ENCODE measurements at regions not wholly inside any gene's neighbourhood (a gene's known extent, or its start where the extent isn't known, plus 50 kb on each side); places are given as distances from the start of the nearest gene placed in this dataset.
A peak's percentile ranks its signal among the peaks of the same experiment; 100 is the strongest.
"Not testable (repeated sequence)": the region's sequence is repeated elsewhere in the genome, so short reads cannot be mapped to it uniquely, and the experiment has no call there.

DNA sequence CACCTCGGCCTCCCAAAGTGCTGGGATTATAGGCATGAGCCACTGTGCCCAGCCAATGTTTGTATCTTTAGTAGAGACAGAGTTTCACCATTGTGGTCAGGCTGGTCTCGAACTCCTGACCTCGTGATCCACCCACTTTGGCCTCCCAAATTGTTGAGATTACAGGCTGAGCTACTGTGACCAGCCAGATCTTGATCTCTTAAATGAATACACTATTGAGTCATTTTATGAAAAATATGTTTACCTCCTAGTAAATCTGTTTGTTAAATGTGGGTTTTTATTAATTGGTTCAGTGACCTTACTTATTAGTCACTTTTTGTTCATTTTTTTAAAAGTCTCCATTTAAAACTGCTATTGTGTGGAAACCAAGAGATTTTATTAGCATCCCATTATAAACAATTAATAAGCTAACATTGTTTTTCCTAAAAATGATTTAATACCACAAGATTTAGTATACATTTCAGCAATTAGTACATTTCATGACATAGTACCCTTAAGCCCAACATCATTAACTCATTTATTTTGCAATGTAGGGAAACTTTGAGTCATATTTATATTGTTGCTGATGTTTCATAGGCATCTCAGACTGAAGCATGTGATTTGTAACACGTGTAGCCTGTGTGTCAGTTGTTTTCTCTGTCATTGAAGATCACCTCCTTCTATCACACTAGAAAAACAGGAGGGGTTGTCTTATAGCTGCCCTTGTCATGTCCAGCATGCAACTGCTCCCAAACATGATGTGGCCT, 261.2 kb downstream of the TAF11L14 start:
- DNase-seq = peak in 1 of 2 donors; percentile 21

DNA sequence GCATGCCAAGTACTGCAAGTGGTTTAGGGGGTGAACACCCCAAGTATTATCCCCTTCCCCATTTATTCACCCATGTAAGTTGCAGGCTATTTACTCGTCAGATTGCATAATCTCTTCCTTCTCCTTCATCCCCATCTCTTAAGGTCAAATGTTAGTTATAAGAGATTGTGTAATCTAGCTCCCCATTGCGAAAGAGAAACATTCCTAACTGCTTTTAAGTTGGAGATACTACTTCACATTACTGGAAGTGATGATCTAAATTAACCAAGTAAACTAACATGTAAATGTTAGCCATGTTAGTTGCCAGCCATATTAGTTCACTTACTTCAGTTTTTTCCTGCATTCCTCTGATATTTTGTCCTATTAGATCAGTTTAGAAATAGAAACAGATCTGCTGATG, 262.3 kb downstream of the TAF11L14 start:
- DNase-seq = peak in 1 of 2 donors; percentile 29

DNA sequence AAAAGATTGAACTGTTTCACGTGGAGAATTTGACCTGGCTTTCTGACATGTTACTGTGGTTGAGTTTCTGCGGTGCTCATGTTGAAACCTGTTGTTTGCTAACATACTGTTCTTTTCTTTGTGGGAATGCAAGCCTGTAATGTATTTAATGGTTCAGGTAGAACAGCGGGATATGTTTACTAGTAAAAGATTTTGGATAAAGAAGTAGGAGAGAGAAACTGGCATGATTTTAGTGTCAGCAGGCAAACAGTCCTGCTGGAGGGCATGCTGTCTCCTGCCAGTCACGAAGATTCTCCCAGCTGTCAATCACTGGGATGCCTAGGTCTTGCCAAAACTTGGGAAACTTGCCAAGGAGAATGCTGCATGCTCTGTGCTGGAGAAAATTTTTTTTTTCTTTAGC, 263.5 kb downstream of the TAF11L14 start:
- no peak for DNase-seq

DNA sequence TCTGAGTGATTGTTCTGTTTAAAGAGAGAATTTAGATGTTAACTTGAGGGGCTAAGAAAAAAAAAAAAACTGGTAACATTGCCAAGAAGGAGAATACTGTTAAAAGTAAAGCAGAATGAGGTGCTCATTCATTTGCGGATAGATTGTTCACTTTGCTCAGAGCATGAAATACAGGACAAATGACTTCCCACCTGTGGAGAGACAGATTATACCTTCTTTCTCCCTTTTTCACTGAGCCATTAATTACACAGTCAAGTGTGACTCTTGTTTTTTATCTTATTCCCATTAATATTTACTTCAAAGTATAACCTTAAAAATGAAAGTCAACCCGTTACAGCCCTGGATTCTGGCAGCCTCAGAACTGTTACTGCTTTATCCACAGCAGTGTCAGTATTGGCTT, 264.5 kb downstream of the TAF11L14 start:
- DNase-seq = no peak

DNA sequence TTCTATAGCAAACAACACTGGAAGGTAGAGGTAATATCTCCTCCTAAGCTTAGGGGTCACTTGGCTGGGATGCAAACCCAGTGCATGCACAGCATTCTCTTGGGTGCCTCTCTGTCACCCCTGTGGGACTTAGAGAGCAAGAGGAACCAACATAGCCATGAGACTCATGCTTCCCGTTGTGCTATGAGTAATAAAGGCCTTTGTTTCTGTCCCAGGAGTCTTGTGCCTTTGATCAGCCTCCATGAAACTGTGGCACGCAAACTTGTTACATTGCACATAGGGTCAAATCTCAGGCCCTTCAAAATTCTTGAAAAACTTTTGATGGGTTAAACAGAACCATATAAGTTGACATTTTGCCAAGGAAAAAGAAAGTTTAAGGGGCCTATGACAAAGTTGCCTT, 272.8 kb downstream of the TAF11L14 start:
- DNase-seq = peak; percentile 62 to 83

DNA sequence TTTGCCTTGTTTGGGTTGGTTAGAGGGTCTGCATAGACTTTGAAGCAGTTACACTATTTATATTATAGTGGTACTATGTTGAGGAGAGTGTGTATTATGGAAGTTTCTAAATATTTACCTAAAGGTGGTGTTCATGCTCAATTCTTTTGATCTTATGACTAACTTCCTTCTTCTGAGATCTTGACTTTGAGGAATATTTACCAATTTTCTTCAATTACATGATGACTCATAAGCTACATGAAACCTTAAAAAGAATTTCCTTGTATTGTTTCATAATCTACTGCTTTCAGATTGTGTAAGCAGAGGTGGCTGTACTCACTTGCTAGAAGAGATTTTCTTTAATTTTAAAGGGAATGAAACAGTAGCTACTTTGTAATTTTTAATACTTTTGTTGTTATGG, 276.1 kb downstream of the TAF11L14 start:
- peak; percentile 42 to 91 for DNase-seq

DNA sequence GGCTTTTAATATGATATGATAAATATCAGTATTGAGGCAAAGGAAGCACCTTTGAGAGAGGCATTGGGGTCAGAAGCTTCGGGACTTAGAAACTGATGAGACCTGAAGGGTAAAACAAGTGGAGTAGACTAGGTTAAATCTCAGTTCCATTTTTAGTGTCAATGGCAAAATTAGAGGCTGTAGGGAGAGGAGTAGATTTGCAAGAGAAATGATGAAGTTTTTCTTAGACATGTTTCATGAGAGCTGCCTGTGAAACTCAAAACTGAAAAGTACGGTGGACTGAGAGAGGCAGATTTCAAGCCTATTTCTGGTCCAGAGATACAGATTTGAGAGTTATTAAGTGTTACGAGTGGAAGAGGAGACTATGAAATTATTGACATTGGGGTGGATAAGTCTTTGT, 278.5 kb downstream of the TAF11L14 start:
- DNase-seq = no peak

DNA sequence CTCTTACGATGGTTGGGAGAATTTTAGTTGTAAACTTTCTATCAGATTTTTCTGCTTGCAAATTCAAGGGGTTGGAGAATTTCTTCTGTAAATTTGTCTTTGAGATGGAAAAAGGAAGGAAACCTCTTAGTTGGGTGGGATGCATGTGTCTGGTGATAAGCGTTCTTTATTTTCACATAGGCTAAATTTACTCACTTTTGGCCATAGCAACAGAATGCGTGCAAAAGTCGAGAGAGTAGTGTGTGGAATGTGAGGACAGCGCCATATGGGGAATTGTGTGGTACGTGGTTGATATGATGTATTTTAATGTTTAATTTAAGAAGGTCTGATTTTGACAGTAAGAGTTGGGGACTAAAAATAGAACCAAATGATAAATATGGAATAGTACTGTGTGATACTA, 282.2 kb downstream of the TAF11L14 start:
- no peak for DNase-seq

DNA sequence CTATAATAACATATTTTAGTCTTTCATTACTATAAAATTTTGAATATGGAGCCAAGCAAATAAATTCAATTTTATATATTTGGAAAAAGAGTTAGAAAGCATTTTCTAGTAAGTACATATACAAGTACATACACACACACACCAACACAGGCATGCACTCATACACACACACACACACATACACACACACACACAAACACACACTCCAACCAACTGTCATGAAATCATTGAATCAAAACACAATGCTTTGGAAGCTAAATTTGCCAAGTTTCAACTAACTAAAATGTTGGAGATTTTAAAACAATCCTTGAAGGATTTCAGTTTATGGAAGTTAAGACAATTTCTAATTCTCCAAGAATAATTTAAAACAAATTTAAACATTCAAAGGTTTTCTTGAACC, 283.2 kb downstream of the TAF11L14 start:
- no peak for DNase-seq

DNA sequence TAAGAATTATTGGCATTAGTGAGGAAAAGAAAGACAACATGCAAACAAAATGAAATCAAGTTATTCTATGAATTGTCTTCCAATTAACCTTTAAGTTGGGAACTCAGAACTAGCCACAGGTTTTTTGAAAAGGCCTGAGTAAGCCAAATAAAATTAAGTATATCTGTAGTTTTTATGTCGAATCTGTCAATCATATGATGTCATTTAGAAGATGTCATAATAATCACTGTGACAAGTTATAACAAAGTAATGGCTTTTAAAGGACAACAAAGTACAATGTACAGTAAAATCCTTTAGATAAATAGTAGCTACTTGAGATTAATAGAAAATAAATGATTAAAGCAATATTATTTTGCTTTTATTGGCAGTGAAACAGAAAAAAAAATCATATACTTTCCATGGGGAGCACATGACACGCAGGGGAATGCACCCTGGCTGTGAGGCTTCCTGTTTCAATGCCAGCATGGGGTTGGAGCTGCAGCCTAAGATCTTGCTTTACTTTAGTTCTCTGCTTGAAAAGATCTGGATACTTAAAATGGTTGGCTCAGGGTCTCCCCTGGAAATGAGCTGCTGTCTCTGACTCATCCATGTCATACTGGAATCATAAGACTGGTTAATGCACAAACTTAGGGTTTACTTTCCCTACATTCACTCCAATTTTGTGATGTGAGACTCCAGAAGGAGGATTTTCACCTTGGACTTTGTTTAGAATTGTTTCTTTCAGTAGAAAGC, 284.3 kb downstream of the TAF11L14 start:
- peak; percentile 67 to 82 for DNase-seq

DNA sequence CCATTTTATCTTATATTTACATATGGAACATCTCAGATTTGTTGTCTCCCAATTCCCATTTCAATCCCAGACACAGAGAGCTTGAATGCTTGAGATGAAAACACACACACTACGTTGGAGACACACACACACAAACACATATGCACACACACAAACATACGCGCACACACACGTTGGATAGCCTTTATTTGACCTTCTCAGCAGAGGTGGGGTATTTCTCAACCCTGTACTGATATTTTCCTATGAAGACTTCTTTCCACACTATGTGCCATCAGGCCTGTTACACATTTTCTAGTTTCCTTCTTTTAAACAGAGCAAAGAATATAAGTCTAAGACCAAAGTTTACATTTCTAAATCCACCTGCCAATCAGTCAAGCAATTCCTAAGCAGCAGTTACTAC, 291.0 kb downstream of the TAF11L14 start:
- DNase-seq = peak in 1 of 2 donors; percentile 14

DNA sequence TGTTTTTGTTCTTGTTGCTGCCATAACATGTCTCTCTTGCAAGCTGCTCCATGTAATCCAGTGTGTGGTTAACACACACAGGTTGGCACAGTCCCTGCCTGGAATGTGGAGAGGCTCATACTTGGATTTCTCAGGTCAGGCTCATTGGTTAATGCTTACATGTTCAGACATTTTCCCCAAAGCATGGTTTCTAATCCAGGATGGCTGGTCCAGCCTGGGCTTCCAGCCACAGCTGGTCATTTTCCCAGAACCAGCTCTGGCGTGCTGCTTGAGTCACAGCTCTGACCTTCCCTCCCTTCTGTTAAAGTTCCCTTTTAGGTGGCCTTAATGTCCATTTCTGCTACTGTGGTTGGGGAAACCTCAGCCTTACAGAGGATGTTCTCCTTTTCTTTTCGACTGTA, 294.3 kb downstream of the TAF11L14 start:
- peak; percentile 85 to 86 for DNase-seq

DNA sequence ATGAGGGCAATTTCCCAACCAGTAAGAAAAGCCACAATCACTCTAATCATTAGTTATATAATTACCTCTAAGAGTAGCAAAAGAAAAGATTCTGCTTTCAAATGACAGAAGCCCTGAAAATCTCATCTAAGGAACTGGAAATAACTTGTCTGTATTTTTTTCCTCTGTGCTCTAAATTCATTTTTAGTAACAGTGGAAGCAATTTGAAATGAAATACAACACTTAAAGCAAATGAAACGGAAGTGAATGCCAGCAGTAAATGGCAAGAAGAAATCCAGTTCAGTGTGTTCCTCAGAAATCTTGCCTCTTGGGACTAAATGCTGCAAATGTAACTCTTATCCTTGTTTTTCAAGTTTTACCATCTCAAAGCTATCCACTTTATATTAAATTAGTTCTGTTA, 294.9 kb downstream of the TAF11L14 start:
- DNase-seq = no peak

DNA sequence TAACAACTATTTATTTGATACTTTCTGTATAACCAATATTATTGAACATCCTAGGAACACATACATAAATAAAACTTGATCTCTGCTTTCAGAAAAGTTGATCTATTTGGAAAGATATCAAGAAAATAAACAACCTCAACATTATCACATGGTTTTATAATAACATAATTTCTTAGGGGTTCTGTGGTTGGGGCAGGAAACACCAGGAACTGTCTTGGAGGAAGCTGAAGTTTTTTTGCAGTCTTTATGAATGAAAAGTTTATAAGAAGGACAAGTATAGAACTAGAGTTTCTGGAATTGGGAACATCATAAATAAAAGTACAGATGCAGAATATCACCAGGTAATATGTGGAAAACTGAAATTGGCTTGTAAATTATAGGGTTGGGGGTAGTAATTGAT, 296.1 kb downstream of the TAF11L14 start:
- no peak for DNase-seq

DNA sequence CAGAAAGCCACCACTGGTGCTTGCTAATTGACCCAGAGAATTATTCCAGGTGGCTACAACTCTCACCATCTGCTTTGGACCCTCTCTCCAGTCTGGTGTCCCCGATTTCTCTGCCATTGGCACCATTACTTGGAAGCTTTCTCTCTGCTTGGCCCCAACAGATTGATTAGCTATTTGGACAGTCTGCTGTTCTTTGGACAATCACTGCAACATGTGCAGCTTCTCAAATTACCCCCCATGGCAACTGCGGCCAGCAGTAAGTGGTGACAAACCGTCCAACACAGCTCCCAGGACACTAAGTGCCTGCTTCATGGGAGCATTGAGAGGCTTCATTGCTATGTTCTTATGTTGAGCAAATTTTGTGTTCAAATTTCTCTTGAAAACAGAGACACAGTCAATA, 309.8 kb downstream of the TAF11L14 start:
- no peak for DNase-seq

DNA sequence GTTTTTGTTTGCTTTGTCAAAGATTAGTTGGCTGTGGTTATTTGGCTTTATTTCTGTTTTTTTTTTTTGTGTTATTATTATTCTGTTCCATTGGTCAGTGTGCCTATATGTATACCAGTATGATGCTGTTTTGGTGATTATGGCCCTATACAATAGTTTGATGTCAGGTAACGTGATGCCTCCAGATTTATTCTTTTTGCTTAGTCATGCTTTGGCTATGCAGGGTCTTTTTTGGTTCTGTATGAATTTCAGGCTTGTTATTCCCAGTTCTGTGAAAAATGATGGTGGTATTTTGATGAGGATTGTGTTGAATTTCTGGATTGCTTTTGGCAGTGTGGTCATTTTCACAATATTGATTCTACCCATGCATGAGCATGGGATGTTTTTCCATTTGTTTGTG, 312.8 kb downstream of the TAF11L14 start:
- no peak for DNase-seq

DNA sequence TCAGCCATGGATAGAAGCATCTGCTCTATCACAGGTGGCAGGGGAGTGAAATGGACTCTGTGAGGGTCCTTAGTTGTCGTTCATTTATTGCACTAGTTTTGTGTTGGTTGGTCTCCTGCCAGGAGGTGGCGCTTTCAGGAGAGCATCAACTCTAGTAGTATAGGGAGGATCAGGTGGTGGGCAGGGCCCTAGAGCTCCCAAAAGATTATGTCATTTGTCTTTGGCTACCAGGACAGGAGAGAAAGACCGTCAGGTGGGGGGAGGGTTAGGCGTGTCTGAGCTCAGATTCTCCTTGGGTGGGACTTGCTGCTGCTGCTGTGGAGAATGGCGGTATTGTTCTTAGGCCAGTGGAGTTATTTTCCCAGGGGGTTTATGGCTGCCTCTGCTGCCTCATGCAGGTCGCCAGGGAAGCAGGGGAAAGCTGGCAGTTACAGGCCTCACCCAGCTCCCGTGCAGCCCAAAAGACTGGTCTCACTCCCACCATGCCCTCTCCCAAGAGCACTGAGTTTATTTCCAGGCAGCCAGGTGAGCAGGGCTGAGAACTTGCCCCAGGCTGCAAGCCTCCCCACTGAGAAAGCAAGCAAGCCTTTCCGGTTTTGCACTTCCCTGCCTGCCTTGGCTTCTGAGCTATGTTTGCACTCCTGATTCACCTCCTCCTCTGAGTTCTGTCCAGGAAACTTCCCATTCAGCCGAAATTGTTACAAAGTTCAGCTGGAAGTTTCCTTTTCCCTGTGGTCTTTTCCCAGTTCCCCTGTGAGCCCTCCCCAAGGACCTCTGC, 317.3 kb downstream of the TAF11L14 start:
- DNase-seq = no peak

DNA sequence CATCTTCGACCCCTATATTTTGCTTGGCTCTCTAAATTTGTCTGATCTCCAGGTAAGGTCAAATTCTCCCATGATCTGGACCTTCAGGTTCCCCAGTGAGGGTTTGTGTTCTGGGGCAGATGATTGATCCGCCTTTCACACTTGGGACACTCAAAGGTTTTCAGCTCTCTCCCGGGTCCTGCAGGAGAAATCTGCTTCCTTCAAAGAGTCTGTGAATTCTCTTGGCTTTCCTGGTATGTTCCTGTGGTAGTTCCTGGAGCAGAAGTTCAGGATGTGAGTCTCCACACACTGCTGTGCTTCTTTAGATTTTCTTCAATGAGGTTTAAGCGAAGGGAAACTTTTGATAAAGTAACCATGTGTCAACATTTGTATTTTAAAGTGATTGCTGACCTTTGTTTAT, 318.0 kb downstream of the TAF11L14 start:
- no peak for DNase-seq

DNA sequence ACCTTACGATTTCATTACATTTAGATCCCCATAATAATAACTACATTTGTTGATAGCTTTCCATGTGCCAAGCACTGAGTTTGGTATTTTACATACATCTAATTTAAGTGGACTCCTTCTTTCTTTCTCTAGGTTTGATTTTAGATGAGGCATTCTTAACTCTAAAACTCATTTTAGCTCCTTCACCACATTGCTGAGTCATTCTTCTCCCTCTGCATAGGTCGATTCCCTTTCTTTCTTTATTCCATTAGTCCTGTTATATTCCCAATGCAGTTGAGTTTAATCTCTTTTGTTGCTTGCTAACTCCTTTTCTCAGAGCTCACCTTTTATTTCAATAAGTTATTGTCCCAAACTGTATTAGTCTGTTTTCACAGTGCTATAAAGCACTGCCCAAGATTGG, 329.8 kb downstream of the TAF11L14 start:
- DNase-seq = no peak

DNA sequence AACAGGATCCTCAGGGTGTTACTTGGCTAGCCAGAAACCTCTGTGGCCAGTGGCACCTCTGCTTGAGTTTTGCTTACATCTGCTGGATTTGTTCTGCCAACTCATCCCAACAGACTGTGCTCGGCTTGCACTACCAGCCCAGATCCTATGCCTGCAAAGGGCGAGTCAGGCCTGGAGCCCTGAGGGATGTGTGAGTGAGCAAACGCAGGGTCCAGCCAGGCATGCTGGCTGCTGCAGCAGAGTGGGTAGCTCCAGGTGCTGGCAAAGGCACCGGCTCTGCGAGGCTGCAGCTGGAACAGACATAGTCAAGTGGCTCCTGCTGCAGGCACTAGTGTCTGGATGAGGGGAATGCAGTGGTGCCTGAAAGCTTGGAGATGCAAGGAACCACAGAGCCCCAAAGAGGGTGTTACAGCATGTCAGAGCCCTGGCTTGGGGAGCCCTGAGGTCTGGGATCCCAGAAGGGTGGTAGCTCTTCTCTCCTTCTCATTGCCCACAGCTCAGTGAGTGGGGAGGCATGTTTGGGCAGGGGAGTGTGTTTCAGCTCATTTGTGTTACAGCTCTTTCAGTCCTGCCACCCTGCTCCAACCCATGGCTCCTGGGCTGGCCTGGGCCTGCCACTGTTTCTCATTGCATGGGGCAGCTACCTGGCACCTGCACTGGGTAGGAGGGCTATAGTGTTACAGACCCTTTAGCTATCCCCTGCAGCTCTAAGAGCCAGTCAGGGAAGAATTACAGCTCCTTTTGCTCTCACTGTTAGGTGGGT, 332.6 kb downstream of the TAF11L14 start:
- DNase-seq = no peak

DNA sequence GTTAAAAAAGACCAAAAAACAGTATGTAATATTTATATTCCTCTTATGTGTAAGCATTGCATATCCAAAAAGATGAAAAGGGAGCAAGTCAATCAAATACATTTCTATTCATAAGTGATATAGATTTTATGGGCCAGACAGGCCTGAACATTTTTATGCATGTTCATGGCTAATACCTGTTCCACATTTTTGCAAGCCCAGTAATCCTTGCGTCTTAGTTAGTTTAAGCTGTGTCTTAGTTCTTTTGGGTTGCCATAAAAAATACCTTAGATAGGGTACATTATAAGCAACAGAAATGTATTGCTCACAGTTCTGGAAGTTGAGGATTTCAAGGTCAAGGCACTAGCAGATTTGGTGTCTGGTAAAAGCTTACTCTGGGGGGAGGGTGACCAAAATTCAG, 342.1 kb downstream of the TAF11L14 start:
- DNase-seq = no peak

DNA sequence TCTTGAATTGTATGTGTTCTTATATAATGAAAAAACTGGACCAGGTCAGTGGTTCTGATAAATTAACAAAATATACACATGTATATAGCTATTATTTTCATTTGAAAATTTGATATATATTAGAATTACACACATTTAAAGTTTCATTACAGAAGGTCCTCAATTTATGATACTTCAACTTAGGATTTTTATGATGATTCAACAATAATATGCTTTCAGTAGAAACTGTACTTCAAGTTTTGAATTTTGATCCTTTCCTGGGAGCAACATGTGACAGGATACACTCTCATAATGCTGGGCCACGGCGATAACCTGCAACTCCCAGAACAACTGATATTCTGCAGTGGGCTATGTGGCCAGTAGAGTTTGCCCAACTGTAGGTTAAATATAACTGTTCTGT, 344.7 kb downstream of the TAF11L14 start:
- no peak for DNase-seq

DNA sequence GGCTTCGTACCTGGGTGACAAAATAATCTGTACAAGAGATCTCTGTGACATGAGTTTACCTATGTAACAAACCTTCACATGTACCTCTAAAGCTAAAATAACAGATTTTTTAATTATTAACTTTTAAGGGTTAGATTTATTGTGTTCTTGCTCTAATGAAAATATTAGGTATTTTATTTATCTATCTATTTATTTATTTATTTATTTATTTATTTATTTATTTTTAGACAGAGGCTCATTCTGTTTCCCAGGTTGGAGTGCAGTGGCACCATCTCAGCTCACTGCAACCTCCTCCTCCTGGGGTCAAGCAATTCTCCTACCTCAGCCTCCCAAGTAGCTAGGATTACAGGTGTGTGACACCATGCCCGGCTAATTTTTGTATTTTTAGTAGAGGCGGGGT, 348.4 kb downstream of the TAF11L14 start:
- DNase-seq = not testable (repeated sequence)

Measured in inflammatory macrophage (primary cell).